BLaER1 (cell line): ENCODE measurements at regions not wholly inside any gene's neighbourhood (a gene's known extent, or its start where the extent isn't known, plus 50 kb on each side); places are given as distances from the start of the nearest gene placed in this dataset.
"Not testable (repeated sequence)": the region's sequence is repeated elsewhere in the genome, so short reads cannot be mapped to it uniquely, and the experiment has no call there.

Experiments used
- H3K27ac ChIP-seq: shearing (Covaris generic); formaldehyde crosslinking; 2 replicates; pipeline ENCODE4 v1.8.1; 2022
- H3K27me3 ChIP-seq: shearing (Covaris generic); formaldehyde crosslinking; 2 replicates; pipeline ENCODE4 v1.8.1; 2022
- H3K36me3 ChIP-seq: shearing (Covaris generic); formaldehyde crosslinking; 2 replicates; pipeline ENCODE4 v1.8.1; 2022
- H3K4me1 ChIP-seq: shearing (Covaris generic); formaldehyde crosslinking; 2 replicates; pipeline ENCODE4 v1.8.1; 2022
- H3K4me2 ChIP-seq: shearing (Covaris generic); formaldehyde crosslinking; 2 replicates; pipeline ENCODE4 v1.8.1; 2022
- H3K4me3 ChIP-seq: shearing (Covaris generic); formaldehyde crosslinking; 2 replicates; pipeline ENCODE4 v1.8.1; 2022
- H3K9ac ChIP-seq: shearing (Covaris generic); formaldehyde crosslinking; 2 replicates; pipeline ENCODE4 v1.8.1; 2022
- H3K9me3 ChIP-seq: shearing (Covaris generic); formaldehyde crosslinking; 2 replicates; pipeline ENCODE4 v1.8.1; 2022
- H4K20me1 ChIP-seq: shearing (Covaris generic); formaldehyde crosslinking; 2 replicates; pipeline ENCODE4 v1.8.1; 2022
- Cebpa-rat ChIP-seq: shearing (Covaris generic); IDR thresholded peaks from 2 replicates; pipeline ENCODE4 v1.8.1; 2022

DNA sequence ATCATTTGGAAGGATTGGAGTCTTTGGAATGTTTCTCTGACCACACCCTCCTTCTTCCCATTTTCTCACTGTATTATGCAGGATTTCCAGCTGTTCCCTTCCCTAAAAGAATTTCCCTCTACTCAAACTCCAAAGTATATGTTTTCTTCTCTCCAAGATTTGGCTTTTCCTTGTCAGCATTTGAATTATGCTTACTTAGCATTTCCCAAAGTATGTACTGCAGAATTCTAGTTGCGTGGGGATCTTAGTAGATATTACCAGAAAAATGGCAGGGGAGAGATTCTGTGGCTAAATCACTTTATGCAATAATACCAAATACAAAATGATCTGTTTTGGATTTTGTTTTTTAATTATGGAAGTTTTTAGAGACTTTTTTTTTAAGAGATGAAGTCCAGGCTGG, 142.3 kb downstream of the OR4C45 start:
- no peaks in the 10 kb centered on the region for H3K4me1 ChIP-seq
- no peaks in the 10 kb centered on the region for H4K20me1 ChIP-seq
- TF ChIP-seq Cebpa-rat: no peak
- H3K27ac ChIP-seq: no peak overlapping the region
- no peak overlapping the region for H3K4me3 ChIP-seq
- no peak overlapping the region for H3K4me2 ChIP-seq
- H3K36me3 ChIP-seq: no peaks in the 10 kb centered on the region
- no peaks in the 10 kb centered on the region for H3K9me3 ChIP-seq
- H3K27me3 ChIP-seq: no peaks in the 10 kb centered on the region
- H3K9ac ChIP-seq: no peak overlapping the region

DNA sequence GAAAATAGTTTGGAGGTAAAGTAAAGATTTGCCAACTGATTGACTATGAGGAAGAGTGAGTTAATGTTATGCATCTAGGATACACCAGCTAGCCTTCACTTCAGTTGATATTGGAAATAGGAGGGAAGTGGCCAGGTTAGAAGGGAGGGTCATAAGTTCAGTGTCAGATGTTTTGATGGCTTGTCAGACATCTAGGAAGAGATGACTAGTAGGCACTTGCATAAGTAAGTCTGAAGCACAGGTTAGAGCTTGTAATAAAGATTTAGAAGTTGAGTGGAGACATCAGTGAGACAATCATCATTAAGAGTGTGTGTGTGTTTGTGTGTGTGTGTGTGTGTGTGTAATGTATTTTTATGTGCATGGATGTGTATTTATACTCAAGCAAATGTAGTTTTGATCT, 146.1 kb downstream of the OR4C45 start:
- TF ChIP-seq Cebpa-rat: no peak

DNA sequence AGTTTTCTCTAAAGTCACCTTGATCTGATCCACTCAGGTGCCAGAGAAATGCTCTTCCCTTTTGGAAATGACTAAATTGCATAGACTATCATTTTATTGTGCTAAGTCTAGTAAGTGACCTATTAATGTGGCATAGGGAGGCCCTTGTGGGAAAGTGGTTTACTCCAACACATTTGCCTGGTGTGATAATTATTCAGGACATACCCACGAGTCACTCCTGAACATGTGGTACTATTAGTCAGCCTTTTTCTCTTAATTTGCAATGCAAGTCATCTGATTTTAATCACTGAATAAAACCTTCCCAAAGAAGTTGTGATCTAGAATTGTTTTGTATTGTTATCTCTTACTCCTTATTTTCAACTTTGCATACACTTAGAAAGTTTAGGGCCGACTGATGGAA, 148.7 kb downstream of the OR4C45 start:
- Histone ChIP-seq H4K20me1 (no peaks in the 10 kb centered on the region), H3K27me3 (no peaks in the 10 kb centered on the region), H3K36me3 (no peaks in the 10 kb centered on the region), H3K4me3 (no peak overlapping the region), H3K27ac (no peak overlapping the region), H3K9ac (no peak overlapping the region), H3K4me1 (peaks cover 4% of the 10 kb centered on the region), H3K4me2 (no peak overlapping the region), H3K9me3 (0 out of 2 replicates have a peak, but pooled peaks cover 6% of the 10 kb centered on the region)
- no peak for TF ChIP-seq Cebpa-rat

More for the DNA sequence above, 146.1 kb downstream of the OR4C45 start:
- H3K27me3 ChIP-seq: no peaks in the 10 kb centered on the region
- no peaks in the 10 kb centered on the region for H3K4me1 ChIP-seq
- no peaks in the 10 kb centered on the region for H3K36me3 ChIP-seq
- H3K9ac ChIP-seq: no peak overlapping the region
- no peaks in the 10 kb centered on the region for H4K20me1 ChIP-seq
- H3K27ac ChIP-seq: no peak overlapping the region
- no peaks in the 10 kb centered on the region for H3K9me3 ChIP-seq
- H3K4me3 ChIP-seq: no peak overlapping the region
- H3K4me2 ChIP-seq: no peak overlapping the region

DNA sequence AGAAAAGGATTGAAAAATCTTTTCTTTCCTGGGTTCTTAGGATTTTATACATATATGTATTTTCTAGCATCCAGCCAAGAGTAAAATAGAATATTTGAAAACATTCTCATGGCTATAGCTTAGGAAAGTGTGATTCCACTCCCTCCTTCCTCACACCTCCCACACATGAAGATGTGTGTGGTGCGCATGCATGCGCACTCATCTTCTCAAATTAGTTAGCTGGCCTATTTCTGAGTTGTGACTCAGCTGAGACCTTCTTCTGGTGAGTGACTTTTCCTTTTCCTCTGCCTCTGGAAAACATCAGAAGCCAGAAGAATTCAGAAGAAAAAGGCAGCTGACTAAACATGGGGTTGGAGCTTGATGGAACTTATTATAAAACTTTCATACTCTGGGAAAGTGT, 149.8 kb downstream of the OR4C45 start:
- no peaks in the 10 kb centered on the region for H3K27me3 ChIP-seq
- no peak overlapping the region for H3K4me2 ChIP-seq
- no peak overlapping the region for H3K9ac ChIP-seq
- no peaks in the 10 kb centered on the region for H3K36me3 ChIP-seq
- H3K4me3 ChIP-seq: no peak overlapping the region
- TF ChIP-seq Cebpa-rat: no peak
- H3K27ac ChIP-seq: no peak overlapping the region
- H3K9me3 ChIP-seq: 0 out of 2 replicates have a peak, but pooled peaks cover 6% of the 10 kb centered on the region
- peaks cover 14% of the 10 kb centered on the region for H3K4me1 ChIP-seq
- no peaks in the 10 kb centered on the region for H4K20me1 ChIP-seq

DNA sequence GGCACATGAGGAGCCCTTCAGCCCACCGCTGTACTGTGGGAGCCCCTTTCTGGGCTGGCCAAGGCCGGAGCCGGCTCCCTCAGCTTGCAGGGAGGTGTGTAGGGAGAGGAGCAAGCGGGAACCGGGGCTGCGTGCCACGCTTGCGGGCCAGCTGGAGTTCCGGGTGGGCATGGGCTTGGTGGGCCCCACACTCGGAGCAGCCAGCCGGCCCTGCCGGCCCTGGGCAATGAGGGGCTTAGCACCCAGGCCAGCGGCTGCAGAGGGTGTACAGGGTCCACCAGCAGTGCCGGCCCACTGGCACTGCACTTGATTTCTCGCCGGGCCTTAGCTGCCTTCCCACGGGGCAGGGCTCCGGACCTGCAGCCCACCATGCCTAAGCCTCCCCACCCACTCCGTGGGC, 150.5 kb downstream of the OR4C45 start:
- peaks cover 16% of the 10 kb centered on the region for H3K4me1 ChIP-seq
- not testable (repeated sequence) for H3K9me3 ChIP-seq, H3K27ac ChIP-seq, H3K36me3 ChIP-seq, H3K27me3 ChIP-seq, H3K4me2 ChIP-seq, H3K9ac ChIP-seq, H3K4me3 ChIP-seq, H4K20me1 ChIP-seq

DNA sequence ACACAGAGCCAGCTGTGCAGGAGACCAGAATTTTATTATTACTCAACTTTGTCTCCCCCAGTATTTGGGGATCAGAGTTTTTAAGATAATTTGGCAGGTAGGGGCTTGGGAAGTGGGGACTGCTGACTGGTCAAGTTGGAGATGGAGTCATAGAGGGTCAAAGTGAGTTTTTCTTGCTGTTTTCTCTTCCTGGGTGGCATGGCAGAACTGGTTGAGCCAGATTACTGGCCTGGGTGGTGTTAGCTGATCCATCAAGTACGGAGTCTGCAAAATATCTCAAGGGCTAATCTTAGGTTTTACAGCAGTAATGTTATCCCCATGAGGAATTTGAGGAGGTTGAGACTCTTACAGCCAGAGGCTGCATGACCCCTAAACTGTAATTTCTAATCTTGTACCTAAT, 153.5 kb downstream of the OR4C45 start:
- peak overlapping the region; percentile 57 for H3K4me2 ChIP-seq
- no peak overlapping the region for H3K9ac ChIP-seq
- H3K27ac ChIP-seq: no peak overlapping the region
- no peaks in the 10 kb centered on the region for H3K27me3 ChIP-seq
- H3K4me1 ChIP-seq: peaks cover 16% of the 10 kb centered on the region
- H3K4me3 ChIP-seq: no peak overlapping the region
- TF ChIP-seq Cebpa-rat: no peak
- 0 out of 2 replicates have a peak, but pooled peaks cover 6% of the 10 kb centered on the region for H3K9me3 ChIP-seq
- H3K36me3 ChIP-seq: no peaks in the 10 kb centered on the region
- no peaks in the 10 kb centered on the region for H4K20me1 ChIP-seq

DNA sequence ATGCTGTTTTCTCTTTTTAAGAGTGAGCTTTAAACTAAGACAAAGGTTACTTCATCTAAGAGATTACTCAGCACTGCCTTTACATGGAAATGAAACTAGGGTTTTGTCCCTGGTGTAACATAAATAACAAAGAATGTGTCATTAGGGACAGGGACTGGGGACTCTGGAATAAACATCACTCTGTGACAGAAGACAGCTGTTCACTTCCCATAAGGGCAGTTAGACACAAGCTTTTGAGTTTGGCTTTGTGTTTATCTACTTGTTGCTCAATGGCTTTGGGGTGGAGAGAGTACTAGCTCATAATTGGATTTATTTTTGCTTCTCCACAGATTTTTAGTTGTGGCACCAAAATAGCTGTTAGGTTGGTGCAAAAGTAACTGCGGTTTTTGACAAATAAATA, 154.5 kb downstream of the OR4C45 start:
- H3K4me1 ChIP-seq: peaks cover 16% of the 10 kb centered on the region
- no peak for TF ChIP-seq Cebpa-rat
- 0 out of 2 replicates have a peak, but pooled peaks cover 6% of the 10 kb centered on the region for H3K9me3 ChIP-seq
- no peaks in the 10 kb centered on the region for H4K20me1 ChIP-seq
- H3K4me2 ChIP-seq: peak overlapping the region; percentile 30; the same call in 1 of the 2 replicates
- no peaks in the 10 kb centered on the region for H3K36me3 ChIP-seq
- no peak overlapping the region for H3K27ac ChIP-seq
- no peak overlapping the region for H3K9ac ChIP-seq
- H3K27me3 ChIP-seq: no peaks in the 10 kb centered on the region
- no peak overlapping the region for H3K4me3 ChIP-seq

DNA sequence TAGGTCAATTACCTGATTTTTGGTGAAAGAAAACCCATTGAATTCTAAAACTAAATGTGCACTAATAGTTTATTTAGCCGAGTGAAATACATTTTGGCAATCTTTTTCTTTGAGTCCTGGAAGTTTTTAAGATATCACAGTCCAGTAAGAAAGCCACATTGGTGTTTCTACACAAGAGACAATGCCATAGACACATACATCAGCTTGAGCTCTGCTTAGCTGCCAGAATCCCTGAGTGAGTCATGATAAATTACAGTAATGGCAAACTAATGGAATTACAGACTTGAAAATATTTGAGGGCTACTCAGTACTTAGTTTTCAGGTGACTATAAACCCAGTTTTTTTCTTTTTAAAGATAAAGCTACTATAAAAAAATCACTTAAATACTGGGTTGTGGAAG, 155.4 kb downstream of the OR4C45 start:
- no peaks in the 10 kb centered on the region for H3K36me3 ChIP-seq
- no peaks in the 10 kb centered on the region for H4K20me1 ChIP-seq
- H3K9ac ChIP-seq: no peak overlapping the region
- H3K9me3 ChIP-seq: 0 out of 2 replicates have a peak, but pooled peaks cover 6% of the 10 kb centered on the region
- no peak overlapping the region for H3K4me3 ChIP-seq
- no peak overlapping the region for H3K4me2 ChIP-seq
- H3K27ac ChIP-seq: no peak overlapping the region
- peaks cover 16% of the 10 kb centered on the region for H3K4me1 ChIP-seq
- TF ChIP-seq Cebpa-rat: no peak
- H3K27me3 ChIP-seq: no peaks in the 10 kb centered on the region

DNA sequence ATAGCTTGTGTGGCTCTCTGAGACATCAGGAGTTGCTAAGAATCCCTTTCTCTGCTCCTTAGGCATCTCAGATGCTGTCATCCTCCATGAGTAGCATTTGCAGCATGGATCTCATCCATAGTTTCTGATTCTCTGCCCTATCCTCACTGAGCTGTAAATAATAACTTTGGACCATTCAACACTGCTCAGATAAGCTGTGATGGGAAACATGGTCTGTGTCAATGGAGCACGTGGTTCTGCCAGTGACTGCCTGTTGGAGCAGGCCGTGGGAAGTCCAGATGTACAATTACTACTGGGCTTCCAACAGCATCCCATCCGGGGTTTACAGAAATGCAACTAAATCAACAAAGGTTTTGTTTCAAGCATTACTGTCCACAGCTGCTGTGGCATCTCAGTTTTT, 160.1 kb downstream of the OR4C45 start:
- H3K9me3 ChIP-seq: no peaks in the 10 kb centered on the region

DNA sequence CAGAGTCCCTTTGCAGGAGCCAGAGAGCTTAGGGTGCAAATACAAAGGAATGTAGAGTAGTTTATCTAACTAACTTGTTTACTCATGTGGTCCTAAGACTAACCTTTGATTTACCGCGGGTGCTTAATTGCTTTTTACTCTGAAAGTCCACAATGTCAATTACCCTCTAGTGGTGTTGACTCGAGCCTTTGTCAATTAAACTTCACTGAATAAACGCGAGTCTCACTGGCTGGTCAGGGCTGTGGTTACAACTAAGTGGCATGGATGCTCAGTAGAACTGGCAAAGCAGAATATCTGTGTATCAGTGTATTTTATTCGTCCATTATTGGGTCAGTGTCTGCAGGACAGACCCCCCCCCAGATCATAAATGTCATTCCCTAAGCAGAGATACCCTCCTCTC, 181.7 kb downstream of the OR4C45 start:
- no peaks in the 10 kb centered on the region for H3K36me3 ChIP-seq
- H3K27ac ChIP-seq: no peak overlapping the region
- H3K9me3 ChIP-seq: no peaks in the 10 kb centered on the region
- H3K4me1 ChIP-seq: no peaks in the 10 kb centered on the region
- no peak for TF ChIP-seq Cebpa-rat
- H3K27me3 ChIP-seq: no peaks in the 10 kb centered on the region
- H3K4me2 ChIP-seq: no peak overlapping the region
- no peaks in the 10 kb centered on the region for H4K20me1 ChIP-seq
- no peak overlapping the region for H3K4me3 ChIP-seq
- no peak overlapping the region for H3K9ac ChIP-seq

More for the DNA sequence above, 160.1 kb downstream of the OR4C45 start:
- no peak overlapping the region for H3K9ac ChIP-seq
- no peaks in the 10 kb centered on the region for H4K20me1 ChIP-seq
- TF ChIP-seq Cebpa-rat: no peak
- no peaks in the 10 kb centered on the region for H3K36me3 ChIP-seq
- no peaks in the 10 kb centered on the region for H3K4me1 ChIP-seq
- no peak overlapping the region for H3K4me2 ChIP-seq
- H3K27ac ChIP-seq: no peak overlapping the region
- no peaks in the 10 kb centered on the region for H3K27me3 ChIP-seq
- H3K4me3 ChIP-seq: no peak overlapping the region

DNA sequence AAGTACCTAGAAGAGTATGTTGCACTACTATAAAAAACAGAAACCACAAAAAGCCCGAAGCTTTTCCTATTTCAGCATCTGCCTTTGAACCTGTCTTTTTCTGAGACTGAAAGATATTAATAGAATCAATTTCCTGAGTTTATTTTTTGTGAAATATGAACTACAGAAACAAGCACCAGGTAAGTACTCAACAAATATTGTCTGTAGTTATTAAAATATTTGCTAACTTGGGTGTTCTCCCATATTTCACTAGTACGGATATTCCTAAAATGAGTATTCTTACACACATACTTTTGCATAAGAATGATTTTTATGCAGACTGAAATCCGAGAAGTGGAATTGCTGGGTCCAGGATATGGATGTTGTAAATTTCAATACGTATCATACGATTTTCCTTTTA, 188.0 kb downstream of the OR4C45 start:
- Histone ChIP-seq H3K9ac (no peak overlapping the region), H4K20me1 (no peaks in the 10 kb centered on the region), H3K4me1 (peaks cover 6% of the 10 kb centered on the region), H3K9me3 (no peaks in the 10 kb centered on the region), H3K4me3 (no peak overlapping the region), H3K36me3 (no peaks in the 10 kb centered on the region), H3K4me2 (0 out of 2 replicates have a peak overlapping the region, but pooled peaks have one; percentile 2), H3K27me3 (no peaks in the 10 kb centered on the region), H3K27ac (no peak overlapping the region)
- TF ChIP-seq Cebpa-rat: no peak

DNA sequence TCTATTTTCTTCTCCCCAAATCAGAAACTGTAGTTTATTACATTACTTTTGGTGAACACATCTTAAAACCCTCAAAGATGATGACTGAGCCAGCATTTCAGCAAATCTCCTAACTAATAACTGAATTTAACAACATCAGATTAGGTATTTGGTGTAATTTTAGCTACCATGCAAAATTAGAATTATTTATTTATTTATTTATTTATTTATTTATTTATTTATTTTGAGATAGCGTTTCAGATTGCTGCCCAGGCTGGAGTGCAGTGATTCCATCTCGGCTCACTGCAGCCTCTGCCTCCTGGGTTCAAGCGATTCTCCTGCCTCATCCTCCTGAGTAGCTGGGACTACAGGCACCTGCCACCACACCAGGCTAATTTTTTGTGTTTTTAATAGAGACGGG, 205.7 kb downstream of the OR4C45 start:
- not testable (repeated sequence) for H3K36me3 ChIP-seq, H3K9ac ChIP-seq

More for the DNA sequence above, 205.7 kb downstream of the OR4C45 start:
- H3K4me3 ChIP-seq, H4K20me1 ChIP-seq, H3K9me3 ChIP-seq, H3K27me3 ChIP-seq, H3K4me2 ChIP-seq, H3K4me1 ChIP-seq, H3K27ac ChIP-seq: not testable (repeated sequence)
